H1 (cell line): ENCODE measurements at regions not wholly inside any gene's neighbourhood (a gene's known extent, or its start where the extent isn't known, plus 50 kb on each side); places are given as distances from the start of the nearest gene placed in this dataset.
A peak's percentile ranks its signal among the peaks of the same experiment; 100 is the strongest.

Experiments used
- CHD1 ChIP-seq: IDR thresholded peaks from 2 replicates; pipeline ENCODE4 v1.6.1; 2012; ENCODE audit warnings: low read depth, low read length, improper control_type of control experiment
- CHD7 ChIP-seq: fragments of 300-600 bp; sonication (generic); IDR thresholded peaks from 2 replicates; pipeline ENCODE4 v1.7.1; 2012; ENCODE audit warnings: low read length, moderate library complexity, mild to moderate bottlenecking, inconsistent platforms; ENCODE audit not compliant: insufficient replicate concordance
- GABPA ChIP-seq: IDR thresholded peaks from 2 replicates; pipeline ENCODE4 v1.6.1; 2011; ENCODE audit warnings: mild to moderate bottlenecking, low read length, moderate library complexity, borderline replicate concordance; ENCODE audit not compliant: insufficient read depth
- HDAC2 ChIP-seq, 2 experiments: fragments of 300-600 bp in 1 of 2; sonication (generic) in 1 of 2; IDR thresholded peaks; 2 replicates each; pipeline ENCODE4 v1.6.1; 2011 to 2012; ENCODE audit warnings: low read depth in 2 of 2, low read length in 2 of 2, mild to moderate bottlenecking in 2 of 2, moderate library complexity in 2 of 2, borderline replicate concordance in 1 of 2, inconsistent platforms in 1 of 2
- JUND ChIP-seq: IDR thresholded peaks from 2 replicates; pipeline ENCODE4 v1.6.1; 2011; ENCODE audit warnings: mild to moderate bottlenecking, improper control_type of control experiment, low read length
- KDM1A ChIP-seq: fragments of 200-600, 300-600 bp; sonication (generic); IDR thresholded peaks from 2 replicates; pipeline ENCODE4 v1.7.1; 2016; ENCODE audit warnings: mild to moderate bottlenecking, low read length, borderline replicate concordance
- POLR2A ChIP-seq, 2 experiments: IDR thresholded peaks; 1 replicate in 1 of 2; 2 replicates in 1 of 2; pipeline ENCODE4 v1.6.1; 2011; ENCODE audit warnings: low read depth in 2 of 2, low read length in 2 of 2, mild to moderate bottlenecking in 2 of 2; ENCODE audit errors: control extremely low read depth in 1 of 2
- POU5F1 ChIP-seq: IDR thresholded peaks from 2 replicates; pipeline ENCODE4 v1.6.1; 2011; ENCODE audit warnings: low read depth, mild to moderate bottlenecking, low read length, moderate library complexity
- TAF1 ChIP-seq: IDR thresholded peaks from 2 replicates; pipeline ENCODE4 v1.6.1; 2011; ENCODE audit warnings: mild to moderate bottlenecking, low read depth, low read length
- USF2 ChIP-seq: IDR thresholded peaks from 2 replicates; pipeline ENCODE4 v1.6.1; 2011; ENCODE audit warnings: low read length, improper control_type of control experiment

GRCh38 chr6:10315034-10315433 is 99.8 kb downstream of the TFAP2A start (continued):
- TF ChIP-seq CHD7 (no peak), POU5F1 (peak; percentile 68; the same call in 1 of the 2 replicates), HDAC2 (IDR thresholded peaks at IDR 0.05; ENCODE audit: borderline replicate concordance in 1 of 2, low read depth in 2 of 2, low read length in 2 of 2) (0 out of 4 replicates have a peak, but pooled peaks of 1 of the 2 experiments have one; percentile 39), POLR2A (IDR thresholded peaks at IDR 0.05; ENCODE audit: control extremely low read depth in 1 of 2, low read depth in 2 of 2, low read length in 2 of 2) (no peak), USF2 (peak; percentile 36; the same call in 1 of the 2 replicates), JUND (no peak), CHD1 (no peak), GABPA (no peak), KDM1A (0 out of 2 replicates have a peak, but pooled peaks have one; percentile 43), TAF1 (0 out of 2 replicates have a peak, but pooled peaks have one; percentile 29)
